NCI-H2196 (cell line): ENCODE measurements at regions not wholly inside any gene's neighbourhood (a gene's known extent, or its start where the extent isn't known, plus 50 kb on each side); places are given as distances from the start of the nearest gene placed in this dataset.
"Not testable (repeated sequence)": the region's sequence is repeated elsewhere in the genome, so short reads cannot be mapped to it uniquely, and the experiment has no call there.

ENCODE experiments used
- DNase-seq: peaks from one replicate; lab custom pipeline; 2025; ENCODE audit not compliant: unreplicated experiment; lab: John Stamatoyannopoulos, UW

- no peak for DNase-seq
These were observed 51.7 kb upstream of the ATIC start for GRCh38 chr2:215260097-215260677.

- no peak for DNase-seq
These were observed 62.4 kb upstream of the ATIC start for GRCh38 chr2:215249501-215249900.

- not testable (repeated sequence) for DNase-seq
These were observed 65.9 kb upstream of the ATIC start for GRCh38 chr2:215245919-215246318.

- no peak for DNase-seq
These were observed 70.0 kb upstream of the ATIC start for GRCh38 chr2:215241791-215242305.

GRCh38 chr2:215238485-215239098 is 73.3 kb upstream of the ATIC start:
- no peak for DNase-seq

GRCh38 chr2:215236131-215236530 is 75.7 kb upstream of the ATIC start:
- no peak for DNase-seq

GRCh38 chr2:215220221-215220620 is 81.8 kb upstream of the ABCA12 start:
- not testable (repeated sequence) for DNase-seq

GRCh38 chr2:215218587-215219577 is 80.5 kb upstream of the ABCA12 start:
- DNase-seq = peak; percentile 38

GRCh38 chr2:215216806-215217205 is 78.4 kb upstream of the ABCA12 start:
- DNase-seq = no peak

- no peak for DNase-seq
These were observed 77.2 kb upstream of the ABCA12 start for GRCh38 chr2:215215637-215216036.

GRCh38 chr2:215210082-215210481 is 71.7 kb upstream of the ABCA12 start:
- no peak for DNase-seq

GRCh38 chr2:215207791-215208367 is 69.5 kb upstream of the ABCA12 start:
- DNase-seq = no peak

- no peak for DNase-seq
These were observed 68.6 kb upstream of the ABCA12 start for GRCh38 chr2:215207041-215207440.

GRCh38 chr2:215205787-215206186 is 67.4 kb upstream of the ABCA12 start:
- DNase-seq = no peak

GRCh38 chr2:215191477-215191876 is 53.1 kb upstream of the ABCA12 start:
- DNase-seq = no peak

- no peak for DNase-seq
These were observed 52.2 kb upstream of the ABCA12 start for GRCh38 chr2:215190588-215190987.

- no peak for DNase-seq
These were observed 51.0 kb upstream of the ABCA12 start for GRCh38 chr2:215189393-215189792.
